GM12878 (cell line): ENCODE measurements at regions not wholly inside any gene's neighbourhood (a gene's known extent, or its start where the extent isn't known, plus 50 kb on each side); places are given as distances from the start of the nearest gene placed in this dataset.

Experiments
- TCF7 ChIP-seq: IDR thresholded peaks from 2 replicates; pipeline ENCODE4 v1.6.1; 2014; ENCODE audit warnings: antibody characterized with exemption, borderline replicate concordance
- ZNF24 ChIP-seq: fragments of 450-650 bp; IDR thresholded peaks from 2 replicates; pipeline ENCODE4 v1.6.1; 2017; ENCODE audit warnings: antibody characterized with exemption, mild to moderate bottlenecking

DNA sequence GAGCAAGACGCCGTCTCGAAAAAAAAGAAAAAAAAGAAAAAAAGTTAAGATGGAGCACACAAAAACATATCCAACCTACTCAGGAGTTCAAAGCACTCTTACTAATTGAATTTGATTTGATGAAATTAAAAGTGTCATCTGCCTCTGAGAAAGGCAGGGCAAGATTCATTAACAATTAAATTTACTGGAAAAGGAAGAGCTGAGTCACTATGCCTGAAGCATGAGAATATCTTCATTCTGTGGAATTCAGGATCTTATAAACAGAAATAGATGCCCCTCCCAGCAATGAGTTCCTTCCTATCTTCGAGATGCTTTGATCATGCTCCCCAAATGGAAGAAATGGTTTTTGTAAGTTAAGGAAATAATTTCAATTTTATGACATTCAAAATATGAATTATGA is 61.0 kb upstream of the ST3GAL6 start:
- no peak for TF ChIP-seq ZNF24
- no peak for TF ChIP-seq TCF7
